ENCODE measurements at regions not wholly inside any gene's neighbourhood (a gene's known extent, or its start where the extent isn't known, plus 50 kb on each side); places are given as distances from the start of the nearest gene placed in this dataset.
"Not testable (repeated sequence)": the region's sequence is repeated elsewhere in the genome, so short reads cannot be mapped to it uniquely, and the experiment has no call there.

- ATAC-seq (replicated peaks in 1 of 2): no peak
- Mint-ChIP-seq H3K4me1 (ENCODE audit: low read depth) (no peaks in the 10 kb centered on the region), H3K36me3 (ENCODE audit: insufficient read depth in 2 of 2) (peaks cover 2 to 4% of the 10 kb centered on the region in 2 donors), H3K27ac (no peak overlapping the region), H3K27me3 (ENCODE audit: low read depth) (no peaks in the 10 kb centered on the region), H3K4me3 (no peak overlapping the region), H3K9me3 (peaks cover 0 to 2% of the 10 kb centered on the region in 2 donors)
- DNase-seq: no peak
Measured at GRCh38 chr5:91252916-91253315, 130.2 kb downstream of the ARRDC3 start.

- Mint-ChIP-seq H3K4me3 (no peak overlapping the region), H3K9me3 (peaks cover 3 to 9% of the 10 kb centered on the region in 2 donors), H3K27me3 (ENCODE audit: low read depth) (no peaks in the 10 kb centered on the region), H3K36me3 (ENCODE audit: insufficient read depth in 2 of 2) (peaks cover 9 to 11% of the 10 kb centered on the region in 2 donors), H3K27ac (peak overlapping the region; percentile 12), H3K4me1 (ENCODE audit: low read depth) (no peaks in the 10 kb centered on the region)
- DNase-seq (no peak), ATAC-seq (replicated peaks in 1 of 2) (no peak)
Measured at GRCh38 chr5:91245871-91246270, 137.2 kb downstream of the ARRDC3 start.

- H3K27me3 Mint-ChIP-seq (ENCODE audit: low read depth): no peaks in the 10 kb centered on the region
- H3K36me3 Mint-ChIP-seq (ENCODE audit: insufficient read depth in 2 of 2): peaks cover 9 to 11% of the 10 kb centered on the region in 2 donors
- H3K4me1 Mint-ChIP-seq (ENCODE audit: low read depth): no peaks in the 10 kb centered on the region
- no peak overlapping the region for H3K4me3 Mint-ChIP-seq
- H3K27ac Mint-ChIP-seq: no peak overlapping the region
- no peak for ATAC-seq (replicated peaks in 1 of 2)
- DNase-seq: no peak
- H3K9me3 Mint-ChIP-seq: peaks cover 3 to 9% of the 10 kb centered on the region in 2 donors
Measured at GRCh38 chr5:91245074-91245452, 138.1 kb downstream of the ARRDC3 start.

GRCh38 chr5:91244380-91245073 lies 138.6 kb downstream of the ARRDC3 start:
- H3K4me3 Mint-ChIP-seq: no peak overlapping the region
- peaks cover 3 to 7% of the 10 kb centered on the region in 2 donors for H3K9me3 Mint-ChIP-seq
- no peak overlapping the region for H3K27ac Mint-ChIP-seq
- H3K36me3 Mint-ChIP-seq (ENCODE audit: insufficient read depth in 2 of 2): peaks cover 7 to 9% of the 10 kb centered on the region in 2 donors
- no peak for DNase-seq
- no peaks in the 10 kb centered on the region for H3K27me3 Mint-ChIP-seq (ENCODE audit: low read depth)
- no peak for ATAC-seq (replicated peaks in 1 of 2)
- no peaks in the 10 kb centered on the region for H3K4me1 Mint-ChIP-seq (ENCODE audit: low read depth)

GRCh38 chr5:91243852-91244251 lies 139.3 kb downstream of the ARRDC3 start:
- H3K4me3 Mint-ChIP-seq: no peak overlapping the region
- no peak for ATAC-seq (replicated peaks in 1 of 2)
- H3K27ac Mint-ChIP-seq: no peak overlapping the region
- DNase-seq: no peak
- no peaks in the 10 kb centered on the region for H3K27me3 Mint-ChIP-seq (ENCODE audit: low read depth)
- H3K4me1 Mint-ChIP-seq (ENCODE audit: low read depth): no peaks in the 10 kb centered on the region
- peaks cover 5 to 9% of the 10 kb centered on the region in 2 donors for H3K36me3 Mint-ChIP-seq (ENCODE audit: insufficient read depth in 2 of 2)
- peaks cover 3 to 7% of the 10 kb centered on the region in 2 donors for H3K9me3 Mint-ChIP-seq

GRCh38 chr5:91243286-91243685 lies 139.8 kb downstream of the ARRDC3 start:
- ATAC-seq (replicated peaks in 1 of 2) (no peak), DNase-seq (no peak)
- Mint-ChIP-seq H3K27ac (no peak overlapping the region), H3K36me3 (ENCODE audit: insufficient read depth in 2 of 2) (peaks cover 5 to 9% of the 10 kb centered on the region in 2 donors), H3K27me3 (ENCODE audit: low read depth) (no peaks in the 10 kb centered on the region), H3K4me1 (ENCODE audit: low read depth) (no peaks in the 10 kb centered on the region), H3K9me3 (peaks cover 3 to 7% of the 10 kb centered on the region in 2 donors), H3K4me3 (no peak overlapping the region)

- not testable (repeated sequence) for H3K4me3 Mint-ChIP-seq; ATAC-seq (replicated peaks in 1 of 2); H3K9me3 Mint-ChIP-seq; H3K27me3 Mint-ChIP-seq (ENCODE audit: low read depth); DNase-seq; H3K27ac Mint-ChIP-seq; H3K36me3 Mint-ChIP-seq (ENCODE audit: insufficient read depth in 2 of 2); H3K4me1 Mint-ChIP-seq (ENCODE audit: low read depth)
Measured at GRCh38 chr5:91241460-91241859, 141.7 kb downstream of the ARRDC3 start.

GRCh38 chr5:91240175-91240574 lies 142.9 kb downstream of the ARRDC3 start:
- no peak overlapping the region for H3K27ac Mint-ChIP-seq
- H3K4me3 Mint-ChIP-seq: no peak overlapping the region
- ATAC-seq (replicated peaks in 1 of 2): no peak
- H3K4me1 Mint-ChIP-seq (ENCODE audit: low read depth): no peaks in the 10 kb centered on the region
- H3K9me3 Mint-ChIP-seq: peaks cover 3 to 7% of the 10 kb centered on the region in 2 donors
- no peaks in the 10 kb centered on the region for H3K27me3 Mint-ChIP-seq (ENCODE audit: low read depth)
- peaks cover 5 to 9% of the 10 kb centered on the region in 2 donors for H3K36me3 Mint-ChIP-seq (ENCODE audit: insufficient read depth in 2 of 2)
- no peak for DNase-seq

- Mint-ChIP-seq H3K36me3 (ENCODE audit: insufficient read depth in 2 of 2) (peaks cover 3 to 6% of the 10 kb centered on the region in 2 donors), H3K27me3 (ENCODE audit: low read depth) (peaks cover 8% of the 10 kb centered on the region), H3K9me3 (peaks cover 2 to 3% of the 10 kb centered on the region in 2 donors), H3K4me3 (no peak overlapping the region), H3K27ac (no peak overlapping the region), H3K4me1 (ENCODE audit: low read depth) (no peaks in the 10 kb centered on the region)
- no peak for ATAC-seq (replicated peaks in 1 of 2)
- no peak for DNase-seq
Measured at GRCh38 chr5:91235271-91235694, 147.8 kb downstream of the ARRDC3 start.

GRCh38 chr5:91232523-91232922 lies 150.6 kb downstream of the ARRDC3 start:
- Mint-ChIP-seq H3K27ac (no peak overlapping the region), H3K36me3 (ENCODE audit: insufficient read depth in 2 of 2) (peaks cover 17 to 18% of the 10 kb centered on the region in 2 donors), H3K27me3 (ENCODE audit: low read depth) (peaks cover 8% of the 10 kb centered on the region), H3K9me3 (peaks cover 5 to 10% of the 10 kb centered on the region in 2 donors), H3K4me1 (ENCODE audit: low read depth) (no peaks in the 10 kb centered on the region), H3K4me3 (no peak overlapping the region)
- ATAC-seq (replicated peaks in 1 of 2): no peak
- DNase-seq: no peak

GRCh38 chr5:91229031-91229727 lies 153.9 kb downstream of the ARRDC3 start:
- Mint-ChIP-seq H3K9me3 (peaks cover 5 to 10% of the 10 kb centered on the region in 2 donors), H3K27ac (no peak overlapping the region)
- ATAC-seq (replicated peaks in 1 of 2): no peak

GRCh38 chr5:91228188-91228587 lies 154.9 kb downstream of the ARRDC3 start:
- Mint-ChIP-seq H3K27me3 (ENCODE audit: low read depth) (no peaks in the 10 kb centered on the region), H3K4me3 (no peak overlapping the region), H3K36me3 (ENCODE audit: insufficient read depth in 2 of 2) (peaks cover 17 to 18% of the 10 kb centered on the region in 2 donors), H3K4me1 (ENCODE audit: low read depth) (no peaks in the 10 kb centered on the region), H3K27ac (no peak overlapping the region), H3K9me3 (peaks cover 5 to 10% of the 10 kb centered on the region in 2 donors)
- DNase-seq (no peak), ATAC-seq (replicated peaks in 1 of 2) (no peak)

More at GRCh38 chr5:91229031-91229727, 153.9 kb downstream of the ARRDC3 start:
- no peak for DNase-seq
- H3K27me3 Mint-ChIP-seq (ENCODE audit: low read depth): peaks cover 3% of the 10 kb centered on the region
- H3K4me1 Mint-ChIP-seq (ENCODE audit: low read depth): no peaks in the 10 kb centered on the region
- no peak overlapping the region for H3K4me3 Mint-ChIP-seq
- H3K36me3 Mint-ChIP-seq (ENCODE audit: insufficient read depth in 2 of 2): peaks cover 17 to 18% of the 10 kb centered on the region in 2 donors

GRCh38 chr5:91225848-91226686 lies 157.1 kb downstream of the ARRDC3 start:
- Mint-ChIP-seq H3K27ac (no peak overlapping the region), H3K36me3 (ENCODE audit: insufficient read depth in 2 of 2) (peaks cover 17 to 18% of the 10 kb centered on the region in 2 donors), H3K4me3 (no peak overlapping the region), H3K27me3 (ENCODE audit: low read depth) (no peaks in the 10 kb centered on the region), H3K9me3 (peaks cover 5 to 10% of the 10 kb centered on the region in 2 donors), H3K4me1 (ENCODE audit: low read depth) (no peaks in the 10 kb centered on the region)
- DNase-seq (peak; percentile 53 to 55), ATAC-seq (replicated peaks in 1 of 2) (peak; percentile 43 to 54)
